H1 (cell line): ENCODE measurements at regions not wholly inside any gene's neighbourhood (a gene's known extent, or its start where the extent isn't known, plus 50 kb on each side); places are given as distances from the start of the nearest gene placed in this dataset.

Source experiments
- CTCF ChIA-PET: fragments of 300-600 bp; sonication (Branson Sonifier 250); formaldehyde crosslinking; loops from one replicate; lab custom pipeline; 2021; ENCODE audit not compliant: partially characterized antibody; lab: Charles Lee
- POLR2A ChIA-PET: fragments of 300-600 bp; sonication (Branson Sonifier 250); formaldehyde crosslinking; loops from one replicate; lab custom pipeline; 2021; ENCODE audit warnings: inconsistent platforms; ENCODE audit not compliant: partially characterized antibody; lab: Charles Lee
- DNase-seq, 2 experiments: peaks; one replicate each; pipeline versions ENCODE4 v3.0.0 to v3.0.0-alpha.2; 2010 to 2022; ENCODE audit warnings: low spot score in 2 of 2, low read depth in 1 of 2, mixed read lengths in 1 of 2
- FAIRE-seq: peaks from 2 replicates; lab custom pipeline; 2011; peaks lifted over from hg19 to GRCh38; lab: Jason Lieb, UNC
- H2AFZ ChIP-seq: 2 replicates; pipeline ENCODE4 v1.8.1; 2012; ENCODE audit warnings: low read length, inconsistent platforms
- H2AK5ac ChIP-seq: 2 replicates; pipeline ENCODE4 v1.6.1; 2013; ENCODE audit warnings: low read depth, low read length
- H2BK120ac ChIP-seq: replicated peaks from 2 replicates; pipeline ENCODE3; 2013; ENCODE audit warnings: low read depth, low read length, inconsistent platforms
- H2BK12ac ChIP-seq: 2 replicates; pipeline ENCODE4 v1.6.1; 2013; ENCODE audit warnings: low read depth, low read length
- H2BK15ac ChIP-seq: 2 replicates; pipeline ENCODE4 v1.6.1; 2013; ENCODE audit warnings: low read length
- H2BK20ac ChIP-seq: 2 replicates; pipeline ENCODE4 v1.6.1; 2013; ENCODE audit warnings: low read length
- H2BK5ac ChIP-seq: 2 replicates; pipeline ENCODE4 v1.6.1; 2013; ENCODE audit warnings: low read depth, low read length
- H3K14ac ChIP-seq: 2 replicates; pipeline ENCODE4 v1.6.1; 2013; ENCODE audit warnings: inconsistent platforms; ENCODE audit not compliant: insufficient read length
- H3K18ac ChIP-seq: 2 replicates; pipeline ENCODE4 v1.6.1; 2013; ENCODE audit warnings: low read length; ENCODE audit errors: extremely low read depth
- H3K23ac ChIP-seq: 2 replicates; pipeline ENCODE4 v1.6.1; 2013; ENCODE audit warnings: inconsistent platforms; ENCODE audit not compliant: insufficient read length
- H3K23me2 ChIP-seq: 2 replicates; pipeline ENCODE4 v1.6.1; 2013; ENCODE audit warnings: low read depth, low read length
- H3K27ac ChIP-seq: 2 replicates; pipeline ENCODE4 v1.6.1; 2011; ENCODE audit warnings: low read depth, low read length, inconsistent platforms
- H3K27me3 ChIP-seq, 4 experiments: replicated peaks in 1 of 4; 1 replicate in 1 of 4; 2 replicates in 3 of 4; pipeline versions ENCODE4 v1.6.1 to v1.8.1; 2011 to 2013; ENCODE audit warnings: low read length in 3 of 4, mild to moderate bottlenecking in 3 of 4, inconsistent platforms in 2 of 4, mixed read lengths in 2 of 4, moderate library complexity in 1 of 4; ENCODE audit not compliant: control insufficient read depth in 3 of 4, insufficient read depth in 3 of 4; ENCODE audit errors: extremely low read depth in 1 of 4
- H3K36me3 ChIP-seq, 4 experiments: 2 replicates each; pipeline versions ENCODE4 v1.6.1 to v1.8.1; 2011 to 2013; ENCODE audit warnings: mild to moderate bottlenecking in 4 of 4, low read length in 3 of 4, moderate library complexity in 2 of 4, control low read depth in 1 of 4, inconsistent platforms in 1 of 4; ENCODE audit not compliant: insufficient read depth in 4 of 4, control insufficient read depth in 2 of 4
- H3K4ac ChIP-seq: replicated peaks from 2 replicates; pipeline ENCODE3; 2013; ENCODE audit warnings: low read length, low read depth, mixed read lengths, inconsistent platforms; ENCODE audit not compliant: insufficient read length
- H3K4me1 ChIP-seq, 4 experiments: replicated peaks in 1 of 4; 1 replicate in 1 of 4; 2 replicates in 3 of 4; pipeline versions ENCODE4 v1.6.1 to v1.8.1; 2011 to 2013; ENCODE audit warnings: low read length in 3 of 4, inconsistent platforms in 2 of 4, mixed read lengths in 1 of 4; ENCODE audit not compliant: insufficient read depth in 4 of 4, control insufficient read depth in 3 of 4
- H3K4me2 ChIP-seq, 2 experiments: 2 replicates each; pipeline versions ENCODE4 v1.6.1 to v1.8.1; 2011 to 2013; ENCODE audit warnings: low read depth in 2 of 2, low read length in 2 of 2, control low read depth in 1 of 2, inconsistent platforms in 1 of 2, mild to moderate bottlenecking in 1 of 2; ENCODE audit not compliant: insufficient read depth in 1 of 2
- H3K4me3 ChIP-seq, 4 experiments: fragments of 200-600, 300-600 bp in 1 of 4; sonication (generic), shearing (Covaris generic), sonication (Bioruptor Twin) in 1 of 4; 2 replicates each; pipeline versions ENCODE4 v1.5.1 to v1.8.1; 2011 to 2016; ENCODE audit warnings: low read length in 4 of 4, low read depth in 3 of 4, control low read depth in 2 of 4, inconsistent platforms in 2 of 4, mild to moderate bottlenecking in 2 of 4, mixed read lengths in 1 of 4, moderate library complexity in 1 of 4; ENCODE audit not compliant: insufficient read depth in 2 of 4; ENCODE audit errors: extremely low read depth in 1 of 4
- H3K56ac ChIP-seq: replicated peaks from 2 replicates; pipeline ENCODE3; 2013; ENCODE audit warnings: low read depth, mild to moderate bottlenecking, mixed read lengths, low read length, inconsistent platforms; ENCODE audit not compliant: insufficient read length
- H3K79me1 ChIP-seq: 2 replicates; pipeline ENCODE4 v1.6.1; 2013; ENCODE audit warnings: low read depth, low read length, control low read depth
- H3K79me2 ChIP-seq, 2 experiments: 2 replicates each; pipeline versions ENCODE4 v1.6.1 to v1.8.1; 2012 to 2013; ENCODE audit warnings: low read length in 2 of 2, mild to moderate bottlenecking in 2 of 2, inconsistent platforms in 1 of 2; ENCODE audit not compliant: insufficient read depth in 2 of 2, control insufficient read depth in 1 of 2
- H3K9ac ChIP-seq, 4 experiments: replicated peaks in 1 of 4; 1 replicate in 1 of 4; 2 replicates in 3 of 4; pipeline versions ENCODE4 v1.6.1 to v1.8.1; 2011 to 2013; ENCODE audit warnings: low read depth in 3 of 4, low read length in 3 of 4, control low read depth in 2 of 4, mild to moderate bottlenecking in 2 of 4, moderate library complexity in 2 of 4, inconsistent platforms in 1 of 4; ENCODE audit errors: extremely low read depth in 1 of 4
- H3K9me3 ChIP-seq, 2 experiments: 2 replicates each; pipeline versions ENCODE4 v1.6.1 to v1.8.1; 2012 to 2013; ENCODE audit warnings: mild to moderate bottlenecking in 2 of 2, moderate library complexity in 2 of 2, control low read depth in 1 of 2, inconsistent platforms in 1 of 2, low read depth in 1 of 2, low read length in 1 of 2, mixed read lengths in 1 of 2; ENCODE audit not compliant: insufficient read depth in 2 of 2
- H4K20me1 ChIP-seq, 2 experiments: replicated peaks in 1 of 2; 2 replicates each; pipeline versions ENCODE3 to v1.8.1; 2011 to 2013; ENCODE audit warnings: inconsistent platforms in 2 of 2, low read length in 2 of 2, mild to moderate bottlenecking in 1 of 2; ENCODE audit not compliant: insufficient read depth in 2 of 2, control insufficient read depth in 1 of 2
- H4K5ac ChIP-seq: 2 replicates; pipeline ENCODE4 v1.6.1; 2013; ENCODE audit warnings: low read length, low read depth, mixed read lengths, inconsistent platforms; ENCODE audit not compliant: insufficient read length
- H4K8ac ChIP-seq: 2 replicates; pipeline ENCODE4 v1.8.0; 2013; ENCODE audit warnings: mild to moderate bottlenecking, moderate library complexity, low read length, inconsistent platforms; ENCODE audit not compliant: insufficient read depth; ENCODE audit errors: extremely low read depth
- H4K91ac ChIP-seq: replicated peaks from 2 replicates; pipeline ENCODE3; 2013; ENCODE audit warnings: low read length, mixed read lengths, inconsistent platforms; ENCODE audit not compliant: insufficient read length
- CTBP2 ChIP-seq: IDR thresholded peaks from 2 replicates; pipeline ENCODE4 v1.7.0; 2011; ENCODE audit warnings: borderline replicate concordance, mild to moderate bottlenecking, moderate library complexity, mixed read lengths, low read length; ENCODE audit not compliant: insufficient read depth, insufficient read length
- CTCF ChIP-seq, 3 experiments: IDR thresholded peaks; 1 replicate in 2 of 3; 2 replicates in 1 of 3; pipeline versions ENCODE4 v1.5.1 to v1.6.1; 2011; ENCODE audit warnings: low read length in 3 of 3, mild to moderate bottlenecking in 3 of 3, inconsistent platforms in 2 of 3, low read depth in 1 of 3, moderate library complexity in 1 of 3; ENCODE audit not compliant: insufficient read depth in 1 of 3; ENCODE audit errors: control extremely low read depth in 1 of 3
- HDAC2 ChIP-seq, 2 experiments: fragments of 300-600 bp in 1 of 2; sonication (generic) in 1 of 2; IDR thresholded peaks; 2 replicates each; pipeline ENCODE4 v1.6.1; 2011 to 2012; ENCODE audit warnings: low read depth in 2 of 2, low read length in 2 of 2, mild to moderate bottlenecking in 2 of 2, moderate library complexity in 2 of 2, borderline replicate concordance in 1 of 2, inconsistent platforms in 1 of 2
- HDAC6 ChIP-seq: IDR thresholded peaks from one replicate; pipeline ENCODE4 v1.7.1; 2012; ENCODE audit warnings: low read depth, mild to moderate bottlenecking, inconsistent platforms, low read length, moderate library complexity
- KDM1A ChIP-seq: fragments of 200-600, 300-600 bp; sonication (generic); IDR thresholded peaks from 2 replicates; pipeline ENCODE4 v1.7.1; 2016; ENCODE audit warnings: mild to moderate bottlenecking, low read length, borderline replicate concordance
- MAX ChIP-seq: IDR thresholded peaks from 2 replicates; pipeline ENCODE4 v1.6.1; 2012; ENCODE audit warnings: inconsistent platforms
- NANOG ChIP-seq: IDR thresholded peaks from 2 replicates; pipeline ENCODE4 v1.6.1; 2011; ENCODE audit warnings: low read length, low read depth, mild to moderate bottlenecking, inconsistent platforms; ENCODE audit not compliant: insufficient read depth, poor library complexity, severe bottlenecking
- NRF1 ChIP-seq: IDR thresholded peaks from 2 replicates; pipeline ENCODE4 v1.6.1; 2011; ENCODE audit warnings: mild to moderate bottlenecking, low read depth, low read length, improper control_type of control experiment
- RBBP5 ChIP-seq: IDR thresholded peaks from 2 replicates; pipeline ENCODE4 v1.7.1; 2012; ENCODE audit warnings: low read depth, mild to moderate bottlenecking, inconsistent platforms, low read length, moderate library complexity, borderline replicate concordance
- SP4 ChIP-seq: IDR thresholded peaks from 2 replicates; pipeline ENCODE4 v1.6.1; 2012; ENCODE audit warnings: low read length, inconsistent platforms
- TBP ChIP-seq: IDR thresholded peaks from 2 replicates; pipeline ENCODE4 v1.6.1; 2011; ENCODE audit warnings: low read depth, low read length, improper control_type of control experiment
- WGBS, 2 experiments: shearing (Covaris generic) in 1 of 2; methylation state at CpG; one replicate each; pipeline versions ENCODE4 v1.1.6 to v1.1.7; 2013 to 2015; ENCODE audit warnings: low lambda C conversion rate in 2 of 2, mixed read lengths in 2 of 2, inconsistent platforms in 1 of 2, low coverage in 1 of 2, missing lambda C conversion rate in 1 of 2; ENCODE audit not compliant: insufficient replicate concordance in 2 of 2, insufficient coverage in 1 of 2, insufficient read length in 1 of 2; ENCODE audit errors: extremely low coverage in 1 of 2, missing lambda C conversion rate in 1 of 2; 5-methylcytosine and 5-hydroxymethylcytosine counted together

GRCh38 chrX:28278726-28279125 lies 297.5 kb upstream of the DCAF8L1 start:
- 100% methylated on average over 1 of the region's 1 CpG; no CpG with 5 or more reads in 1 of the 2 experiments for WGBS, 2 experiments
- CTCF ChIA-PET = no interaction called here
- FAIRE-seq = no peak

More at GRCh38 chrX:28278726-28279125, 297.5 kb upstream of the DCAF8L1 start:
- Histone ChIP-seq H3K4ac (no peak overlapping the region), H3K79me1 (no peaks in the 10 kb centered on the region), H3K56ac (no peak overlapping the region), H3K79me2 (no peaks in the 10 kb centered on the region), H3K14ac (no peak overlapping the region), H3K23ac (no peak overlapping the region), H3K27ac (no peak overlapping the region), H2BK120ac (no peak overlapping the region)
- POLR2A ChIA-PET = no interaction called here
- TF ChIP-seq TBP (no peak), MAX (no peak), HDAC2 (IDR thresholded peaks at IDR 0.05; ENCODE audit: borderline replicate concordance in 1 of 2, low read depth in 2 of 2, low read length in 2 of 2) (no peak), CTCF (IDR thresholded peaks at IDR 0.05; ENCODE audit: control extremely low read depth in 1 of 3, insufficient read depth in 1 of 3, low read depth in 1 of 3, low read length in 3 of 3) (no peak), SP4 (no peak), NRF1 (no peak), NANOG (no peak), CTBP2 (no peak), HDAC6 (no peak), RBBP5 (no peak), KDM1A (no peak)
- TF ChIP-seq, all 59 proteins: peak for 0
- Histone ChIP-seq H3K18ac (no peak overlapping the region), H4K91ac (no peak overlapping the region), H4K5ac (no peak overlapping the region), H2BK5ac (no peak overlapping the region), H2AK5ac (no peak overlapping the region), H3K23me2 (no peaks in the 10 kb centered on the region), H3K9ac (no peak overlapping the region), H2BK12ac (no peak overlapping the region), H2AFZ (no peak overlapping the region), H4K8ac (no peak overlapping the region), H3K27me3 (no peaks in the 10 kb centered on the region), H4K20me1 (no peaks in the 10 kb centered on the region), H2BK15ac (no peak overlapping the region), H3K36me3 (no peaks in the 10 kb centered on the region), H3K4me2 (no peak overlapping the region), H3K4me1 (no peaks in the 10 kb centered on the region), H3K9me3 (no peaks in the 10 kb centered on the region), H2BK20ac (no peak overlapping the region), H3K4me3 (no peak overlapping the region)
- DNase-seq = no peak
